ENCODE measurements at regions not wholly inside any gene's neighbourhood (a gene's known extent, or its start where the extent isn't known, plus 50 kb on each side); places are given as distances from the start of the nearest gene placed in this dataset.

GRCh38 chr4:149008415-149009025 is 566.3 kb upstream of the NR3C2 start:
- no peak for FAIRE-seq
- Histone ChIP-seq H3K36me3 (ENCODE audit: control insufficient read depth in 2 of 2, insufficient read depth in 2 of 2, low read length in 1 of 2) (no peaks in the 10 kb centered on the region), H3K4me2 (ENCODE audit: control insufficient read depth, insufficient read depth) (no peak overlapping the region), H3K27me3 (replicated peaks in 1 of 2; ENCODE audit: control insufficient read depth in 2 of 2, insufficient read depth in 2 of 2, low read length in 1 of 2) (no peaks in the 10 kb centered on the region), H4K20me1 (ENCODE audit: control insufficient read depth, insufficient read depth) (no peaks in the 10 kb centered on the region), H3K9me3 (replicated peaks; ENCODE audit: control insufficient read depth, insufficient read depth, low read length) (no peaks in the 10 kb centered on the region), H2AFZ (ENCODE audit: control insufficient read depth, low read depth, low read length) (no peak overlapping the region), H3K27ac (ENCODE audit: control insufficient read depth, insufficient read depth) (no peak overlapping the region), H3K4me1 (ENCODE audit: control insufficient read depth, insufficient read depth, low read length) (no peaks in the 10 kb centered on the region), H3K79me2 (ENCODE audit: control insufficient read depth, insufficient read depth, low read length) (no peaks in the 10 kb centered on the region), H3K4me3 (no peak overlapping the region), H3K9ac (ENCODE audit: control insufficient read depth, insufficient read depth, low read length) (no peak overlapping the region)
- RAD21 ChIA-PET (ENCODE audit: unreplicated experiment) = no interaction called here
- no peak for ATAC-seq
- POLR2A ChIA-PET = no interaction called here
- intact Hi-C loops (cut with micrococcal nuclease; ENCODE audit: unreplicated experiment) (no loop called here), in situ Hi-C loops (cut with MboI) (no loop called here)
- SMC1A ChIA-PET (ENCODE audit: uncharacterized antibody, unreplicated experiment) = no interaction called here
- CTCF ChIA-PET = no interaction called here
- no peak for DNase-seq (ENCODE audit: low read depth, low spot score)
- WGBS (ENCODE audit: insufficient coverage, insufficient replicate concordance, low lambda C conversion rate, missing lambda C conversion rate) = 25% methylated on average over 3 of the region's 3 CpGs
- BruUV-seq (replicated peaks) = no TSS peak
- TF ChIP-seq RCOR1 (conservative IDR thresholded peaks at IDR 0.05; ENCODE audit: low read depth, low read length) = no peak
- TF ChIP-seq PAX5 (IDR thresholded peaks at IDR 0.05; ENCODE audit: borderline replicate concordance, low read depth, low read length) = no peak
- TF ChIP-seq, protein P1, sequence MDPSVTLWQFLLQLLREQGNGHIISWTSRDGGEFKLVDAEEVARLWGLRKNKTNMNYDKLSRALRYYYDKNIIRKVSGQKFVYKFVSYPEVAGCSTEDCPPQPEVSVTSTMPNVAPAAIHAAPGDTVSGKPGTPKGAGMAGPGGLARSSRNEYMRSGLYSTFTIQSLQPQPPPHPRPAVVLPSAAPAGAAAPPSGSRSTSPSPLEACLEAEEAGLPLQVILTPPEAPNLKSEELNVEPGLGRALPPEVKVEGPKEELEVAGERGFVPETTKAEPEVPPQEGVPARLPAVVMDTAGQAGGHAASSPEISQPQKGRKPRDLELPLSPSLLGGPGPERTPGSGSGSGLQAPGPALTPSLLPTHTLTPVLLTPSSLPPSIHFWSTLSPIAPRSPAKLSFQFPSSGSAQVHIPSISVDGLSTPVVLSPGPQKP (IDR thresholded peaks at IDR 0.05; ENCODE audit: low read depth, low read length) = no peak
- TF ChIP-seq BRCA1 (IDR thresholded peaks at IDR 0.05; ENCODE audit: low read depth, low read length) = no peak
- no peak for TF ChIP-seq POLR2A (IDR thresholded peaks at IDR 0.05; ENCODE audit: low read depth, low read length)
- no peak for TF ChIP-seq NFXL1 (IDR thresholded peaks at IDR 0.05; ENCODE audit: borderline replicate concordance)
- TF ChIP-seq, protein P2, sequence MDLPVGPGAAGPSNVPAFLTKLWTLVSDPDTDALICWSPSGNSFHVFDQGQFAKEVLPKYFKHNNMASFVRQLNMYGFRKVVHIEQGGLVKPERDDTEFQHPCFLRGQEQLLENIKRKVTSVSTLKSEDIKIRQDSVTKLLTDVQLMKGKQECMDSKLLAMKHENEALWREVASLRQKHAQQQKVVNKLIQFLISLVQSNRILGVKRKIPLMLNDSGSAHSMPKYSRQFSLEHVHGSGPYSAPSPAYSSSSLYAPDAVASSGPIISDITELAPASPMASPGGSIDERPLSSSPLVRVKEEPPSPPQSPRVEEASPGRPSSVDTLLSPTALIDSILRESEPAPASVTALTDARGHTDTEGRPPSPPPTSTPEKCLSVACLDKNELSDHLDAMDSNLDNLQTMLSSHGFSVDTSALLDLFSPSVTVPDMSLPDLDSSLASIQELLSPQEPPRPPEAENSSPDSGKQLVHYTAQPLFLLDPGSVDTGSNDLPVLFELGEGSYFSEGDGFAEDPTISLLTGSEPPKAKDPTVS (IDR thresholded peaks at IDR 0.05; ENCODE audit: low read depth, low read length) = no peak
- no peak for TF ChIP-seq IKZF1 (conservative IDR thresholded peaks at IDR 0.05)
- no peak for TF ChIP-seq KLF5 (IDR thresholded peaks at IDR 0.05; ENCODE audit: partially characterized antibody)
- TF ChIP-seq ZBTB11 (CRISPR knock-in tag; IDR thresholded peaks at IDR 0.05) = no peak
- no peak for TF ChIP-seq REST (IDR thresholded peaks at IDR 0.05; ENCODE audit: low read depth, low read length)
- no peak for TF ChIP-seq BCL3 (IDR thresholded peaks at IDR 0.05; ENCODE audit: borderline replicate concordance, insufficient read depth, low read depth, low read length, poor library complexity, severe bottlenecking)

Measured in GM12878 (cell line).